Psoas muscle (tissue), 7 donors: ENCODE measurements at regions not wholly inside any gene's neighbourhood (a gene's known extent, or its start where the extent isn't known, plus 50 kb on each side); places are given as distances from the start of the nearest gene placed in this dataset.
"Not testable (repeated sequence)": the region's sequence is repeated elsewhere in the genome, so short reads cannot be mapped to it uniquely, and the experiment has no call there.

Source experiments
- ATAC-seq, 4 donors: fragments of 200-7000 bp; cut with Tn5 transposase; one replicate each; pipeline ENCODE4 v1.9.1; 2020; ENCODE audit warnings: moderate library complexity in 3 of 4, mild to moderate bottlenecking in 2 of 4
- DNase-seq, 2 donors: peaks; one replicate each; pipeline ENCODE4 v3.0.0-alpha.2; 2020
- H3K27ac ChIP-seq: fragments of 200-600 bp; one replicate; pipeline ENCODE4 v1.8.0; 2022
- H3K27me3 ChIP-seq, 3 donors: fragments of 200-600 bp in 1 of 3; one replicate each; pipeline versions ENCODE4 v1.6.1 to v1.8.0; 2013 to 2022; ENCODE audit warnings: low read length in 2 of 3, mild to moderate bottlenecking in 2 of 3, moderate library complexity in 1 of 3; ENCODE audit not compliant: insufficient read depth in 3 of 3
- H3K36me3 ChIP-seq, 2 donors: fragments of 200-600 bp in 1 of 2; one replicate each; pipeline versions ENCODE4 v1.6.1 to v1.8.0; 2013 to 2022; ENCODE audit warnings: low read depth in 1 of 2, mild to moderate bottlenecking in 1 of 2, moderate library complexity in 1 of 2; ENCODE audit not compliant: insufficient read depth in 1 of 2
- H3K4me1 ChIP-seq: fragments of 200-600 bp; one replicate; pipeline ENCODE4 v1.8.0; 2022
- H3K4me3 ChIP-seq: fragments of 200-600 bp; one replicate; pipeline ENCODE4 v1.8.0; 2022; ENCODE audit warnings: mild to moderate bottlenecking
- H3K9me3 ChIP-seq: fragments of 200-600 bp; one replicate; pipeline ENCODE4 v1.8.0; 2022
- CTCF ChIP-seq: fragments of 200-600 bp; IDR thresholded peaks from one replicate; pipeline ENCODE4 v1.8.0; 2022; ENCODE audit warnings: antibody characterized with exemption
- WGBS, 3 donors: extraction: QIAGEN DNeasy Blood & Tissue Kit; methylation state at CpG; one replicate each; pipeline versions ENCODE4 v1.1.6 to v1.1.7; 2013; 5-methylcytosine and 5-hydroxymethylcytosine counted together
- intact Hi-C, 2 donors: fragments of 100-400 bp; cut with DNase I; formaldehyde crosslinking; loops; one replicate each; pipeline versions ENCODE4 v1.11.0 to v1.14.2; 2022
- donor health status: healthy with polysubstance abuse.
- donor health status: DM: no; HTN: no; CAD: no; lungs with moderate emphysema.
- donor health status: Bipolar disorder and iron deficiency.
- donor health status: healthy.
- donor health status: DM: yes; HTN: yes; CAD: no.
- donor health status: DM: no; HTN: no; CAD: no.
- donor health status: DM: yes; HTN: yes; CAD: no.

GRCh38 chr12:25394025-25394424, 143.3 kb upstream of the KRAS start:
- Histone ChIP-seq H3K4me1 (no peaks in the 10 kb centered on the region), H3K27ac (no peak overlapping the region), H3K9me3 (no peaks in the 10 kb centered on the region), H3K4me3 (no peak overlapping the region), H3K27me3 (no peaks in the 10 kb centered on the region), H3K36me3 (no peaks in the 10 kb centered on the region)
- TF ChIP-seq CTCF: no peak
- ATAC-seq (no peak), DNase-seq (no peak)
- intact Hi-C loops: no loop called here
- WGBS, 3 donors: 82 to 90% (median 86%) methylated on average over 9 of the region's 9 CpGs

GRCh38 chr12:25391346-25391745, 140.6 kb upstream of the KRAS start:
- H3K4me1 ChIP-seq, DNase-seq, H3K9me3 ChIP-seq, H3K27ac ChIP-seq, intact Hi-C loops, H3K27me3 ChIP-seq, ATAC-seq, H3K36me3 ChIP-seq, H3K4me3 ChIP-seq: not testable (repeated sequence)
- WGBS, 3 donors: 93 to 97% (median 95%) methylated on average over 17 to 25 of the region's 25 CpGs

GRCh38 chr12:25388183-25388582, 137.5 kb upstream of the KRAS start:
- DNase-seq: no peak
- TF ChIP-seq CTCF: no peak
- WGBS, 3 donors: 71 to 74% (median 74%) methylated on average over 5 of the region's 5 CpGs
- no peaks in the 10 kb centered on the region for H3K36me3 ChIP-seq
- no peak overlapping the region for H3K4me3 ChIP-seq
- H3K27ac ChIP-seq: no peak overlapping the region
- peaks cover 4% of the 10 kb centered on the region for H3K4me1 ChIP-seq
- no peak for ATAC-seq
- no peaks in the 10 kb centered on the region for H3K9me3 ChIP-seq
- intact Hi-C loops: loop anchor here in 1 of 2 donors (1.0 kb wide), 1 partner anchor 145 kb away; no protein-coding TSS in a partner anchor
- H3K27me3 ChIP-seq: no peaks in the 10 kb centered on the region

- peaks cover 4% of the 10 kb centered on the region for H3K4me1 ChIP-seq
- no peak overlapping the region for H3K4me3 ChIP-seq
- no peaks in the 10 kb centered on the region for H3K9me3 ChIP-seq
- H3K27me3 ChIP-seq: no peaks in the 10 kb centered on the region
- no peak for DNase-seq
- WGBS, 3 donors: 73 to 88% (median 76%) methylated on average over 3 of the region's 3 CpGs
- intact Hi-C loops: loop anchor here in 1 of 2 donors (1.0 kb wide), 1 partner anchor 144 kb away; no protein-coding TSS in a partner anchor
- H3K36me3 ChIP-seq: no peaks in the 10 kb centered on the region
- ATAC-seq: no peak
- TF ChIP-seq CTCF: no peak
- H3K27ac ChIP-seq: peak overlapping the region; percentile 100
Measured at GRCh38 chr12:25387732-25388050, 137.0 kb upstream of the KRAS start.

- H3K4me3 ChIP-seq: peak overlapping the region; percentile 85
- 2 to 3% (median 2%) methylated on average over 22 of the region's 22 CpGs for WGBS, 3 donors
- intact Hi-C loops: no loop called here
- DNase-seq: peak; percentile 83 to 90
- H3K36me3 ChIP-seq: no peaks in the 10 kb centered on the region
- H3K27me3 ChIP-seq: no peaks in the 10 kb centered on the region
- peak overlapping the region; percentile 100 for H3K27ac ChIP-seq
- H3K4me1 ChIP-seq: peaks cover 4% of the 10 kb centered on the region
- H3K9me3 ChIP-seq: no peaks in the 10 kb centered on the region
- peak; percentile 84 for TF ChIP-seq CTCF
- ATAC-seq: peak; percentile 43 to 76 (median 58)
Measured at GRCh38 chr12:25386831-25387731, 136.4 kb upstream of the KRAS start.
